DMS53 (cell line): ENCODE measurements at regions not wholly inside any gene's neighbourhood (a gene's known extent, or its start where the extent isn't known, plus 50 kb on each side); places are given as distances from the start of the nearest gene placed in this dataset.

Experiments used
- DNase-seq: peaks from one replicate; lab custom pipeline; 2025; lab: John Stamatoyannopoulos, UW

DNA sequence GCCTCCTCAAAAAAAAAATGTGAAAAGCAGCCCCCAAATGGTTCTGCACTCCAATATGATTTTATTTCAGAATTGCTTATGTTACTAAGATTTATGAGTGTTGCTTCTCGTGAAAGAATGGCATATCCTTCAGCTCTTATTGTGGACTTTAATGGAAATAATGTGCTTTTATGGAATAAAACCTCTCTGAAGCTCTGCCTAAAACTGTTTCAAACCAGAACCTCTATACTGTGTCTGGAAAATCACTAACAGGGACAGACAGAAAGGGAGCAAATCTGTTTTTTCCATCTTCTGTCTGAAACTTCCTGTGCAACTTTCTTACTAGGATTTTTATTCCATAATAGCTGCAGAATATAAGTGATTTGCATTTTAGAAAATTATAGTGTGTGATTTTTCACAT lies 493.1 kb downstream of the ANKRD50 start:
- DNase-seq, result no peak

DNA sequence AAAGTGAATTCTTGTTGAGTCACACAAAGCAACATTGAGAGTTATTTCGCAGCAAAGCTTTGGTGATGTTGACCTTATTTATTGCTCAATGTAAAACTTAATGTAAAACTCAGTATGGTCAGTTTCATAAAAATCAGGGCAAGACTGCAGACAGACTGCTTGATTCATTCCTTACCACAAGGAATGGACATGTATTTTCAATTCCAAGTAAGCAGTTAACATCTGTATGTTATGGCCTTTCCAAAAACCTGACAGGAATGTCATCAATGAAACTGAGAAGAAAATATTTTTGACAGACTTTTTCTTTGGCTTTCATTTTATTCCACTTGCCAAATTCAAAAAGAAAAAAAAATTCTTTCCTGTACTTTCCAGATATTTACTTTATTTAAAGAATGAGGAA lies 488.3 kb downstream of the ANKRD50 start:
- DNase-seq, result no peak

DNA sequence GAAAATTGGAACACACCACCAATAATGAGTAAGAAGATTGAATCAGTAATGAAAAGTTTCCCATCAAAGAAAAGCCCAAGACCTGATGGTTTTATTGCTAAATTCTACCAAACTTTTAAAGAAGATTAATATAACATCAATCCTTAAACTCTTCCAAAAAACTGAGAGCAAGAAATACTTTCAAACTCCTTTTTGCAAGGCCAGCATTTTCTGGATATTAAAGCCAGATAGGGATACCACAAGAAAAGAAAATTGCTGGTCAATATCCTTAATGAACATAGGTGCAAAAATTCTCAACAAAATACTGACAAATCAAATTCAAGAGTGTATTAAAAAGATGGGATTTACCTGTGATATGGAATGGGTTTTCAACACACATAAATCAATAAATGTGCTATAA lies 484.6 kb downstream of the ANKRD50 start:
- DNase-seq, result no peak

DNA sequence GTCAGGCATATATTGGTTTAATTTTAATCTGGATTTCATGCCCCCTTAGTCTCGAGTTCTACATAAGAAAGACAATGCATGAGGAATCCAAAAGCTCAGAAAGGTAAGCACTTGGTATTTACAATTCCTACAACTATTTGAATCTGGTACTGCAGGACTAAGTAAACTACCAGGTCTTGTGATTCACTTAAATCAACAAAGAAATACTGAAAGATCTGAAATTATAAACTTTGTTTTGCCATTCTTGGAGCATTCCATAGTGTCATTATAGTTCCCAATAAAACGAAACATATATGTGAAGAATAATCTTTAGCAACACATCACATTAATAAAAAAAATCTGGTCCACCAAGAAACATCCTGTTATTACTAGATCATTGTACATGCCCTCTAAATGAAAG lies 482.3 kb downstream of the ANKRD50 start:
- no peak for DNase-seq

DNA sequence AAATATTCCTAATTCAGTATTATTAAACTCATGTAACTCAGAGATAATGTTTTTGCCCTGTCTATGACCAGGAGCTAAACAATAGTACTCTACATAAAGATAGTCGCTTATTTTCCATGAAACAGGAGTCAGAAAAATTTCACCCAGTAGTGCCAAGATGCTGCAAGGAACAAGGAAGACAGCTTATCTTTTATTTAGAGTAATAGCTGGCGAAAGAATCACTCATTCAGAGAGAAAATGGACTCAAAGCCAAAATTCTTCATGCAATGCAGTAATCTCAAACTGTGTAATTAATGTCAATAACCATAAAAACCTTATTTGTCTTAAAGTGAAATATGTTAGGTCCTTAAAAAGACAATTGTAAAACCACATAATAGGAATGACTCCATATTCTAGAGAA lies 477.8 kb downstream of the ANKRD50 start:
- DNase-seq, result no peak

GRCh38 chr4:124243671-124244366 lies 468.7 kb downstream of the ANKRD50 start:
- DNase-seq, result no peak

DNA sequence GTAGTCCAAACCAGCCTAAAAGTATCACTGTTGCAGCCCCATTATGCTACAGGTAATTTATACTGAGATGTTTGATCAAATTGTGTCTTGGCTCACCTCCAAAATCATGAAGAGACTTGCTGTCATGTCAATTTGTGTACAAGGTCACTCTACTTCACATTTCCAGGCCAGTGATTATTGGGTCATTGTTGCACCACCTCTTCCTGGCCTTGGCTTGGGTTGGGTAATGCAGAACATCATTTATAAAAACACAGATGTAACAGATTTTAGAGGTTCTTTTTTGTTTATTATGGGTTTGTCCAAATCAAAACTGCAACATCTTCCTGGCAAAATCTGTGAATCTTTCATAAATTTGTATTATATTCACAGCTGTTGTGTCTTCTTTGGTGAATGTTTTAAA lies 459.5 kb downstream of the ANKRD50 start:
- peak; percentile 32 for DNase-seq

- peak; percentile 82 for DNase-seq
Observed at GRCh38 chr4:124262211-124263179, 450.0 kb downstream of the ANKRD50 start.

DNA sequence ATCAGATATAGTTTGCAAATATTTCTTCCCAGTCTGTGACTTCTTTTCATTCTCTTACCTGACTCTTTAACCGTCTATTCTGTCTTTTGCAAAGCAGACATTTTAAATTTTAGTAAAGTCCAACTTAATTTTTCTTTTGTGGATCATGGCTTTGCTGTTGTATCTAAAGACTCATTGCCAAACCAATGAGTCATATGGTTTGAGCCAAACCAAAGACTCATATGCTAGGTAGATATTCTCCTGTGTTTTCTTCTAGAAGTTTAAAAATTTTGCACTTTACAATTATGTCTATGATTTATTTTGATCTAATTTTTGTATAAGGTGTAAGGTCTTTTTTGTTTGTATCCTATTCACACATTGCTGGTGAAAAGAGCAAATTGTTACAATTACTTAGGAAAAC lies 446.8 kb downstream of the ANKRD50 start:
- DNase-seq, result no peak

DNA sequence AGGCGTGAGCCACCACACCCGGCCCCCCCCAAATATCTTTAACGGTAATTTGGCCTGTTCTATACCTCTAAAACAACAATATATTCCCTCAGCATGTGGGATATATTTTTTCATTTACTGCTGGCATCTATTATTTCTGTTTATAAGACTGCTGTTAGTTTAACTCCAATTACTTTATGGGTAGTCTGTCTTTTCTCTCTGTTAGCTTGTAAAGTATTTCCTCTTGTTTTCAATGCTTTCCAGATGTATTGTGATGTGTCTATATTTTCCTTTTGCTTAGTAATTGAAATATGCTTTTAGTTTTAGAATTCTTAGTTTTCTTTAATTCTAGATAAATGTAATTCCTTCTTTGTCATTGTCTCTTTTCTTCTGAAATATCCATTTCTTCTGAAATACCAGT lies 445.8 kb downstream of the ANKRD50 start:
- DNase-seq, result no peak

GRCh38 chr4:124276461-124276860 lies 436.1 kb downstream of the ANKRD50 start:
- DNase-seq, result no peak

DNA sequence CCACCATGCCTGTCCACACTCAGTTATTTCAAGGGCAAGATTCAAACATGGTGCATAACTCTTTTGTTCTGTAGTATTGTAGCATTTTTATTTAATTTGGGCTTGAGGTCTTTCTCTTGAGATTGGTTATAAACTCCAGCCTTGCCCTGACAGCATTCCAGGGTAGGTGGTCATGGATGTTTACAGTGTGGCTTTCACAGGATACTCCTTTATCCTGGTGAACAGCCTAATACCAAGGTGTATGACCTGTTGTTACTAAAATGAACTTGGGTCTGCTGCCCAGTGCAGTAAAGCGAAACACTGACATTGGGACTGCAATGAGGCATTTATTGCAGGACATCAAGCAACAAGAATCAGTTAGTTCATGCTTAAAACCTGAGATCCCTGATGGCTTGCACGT lies 434.8 kb downstream of the ANKRD50 start:
- no peak for DNase-seq

DNA sequence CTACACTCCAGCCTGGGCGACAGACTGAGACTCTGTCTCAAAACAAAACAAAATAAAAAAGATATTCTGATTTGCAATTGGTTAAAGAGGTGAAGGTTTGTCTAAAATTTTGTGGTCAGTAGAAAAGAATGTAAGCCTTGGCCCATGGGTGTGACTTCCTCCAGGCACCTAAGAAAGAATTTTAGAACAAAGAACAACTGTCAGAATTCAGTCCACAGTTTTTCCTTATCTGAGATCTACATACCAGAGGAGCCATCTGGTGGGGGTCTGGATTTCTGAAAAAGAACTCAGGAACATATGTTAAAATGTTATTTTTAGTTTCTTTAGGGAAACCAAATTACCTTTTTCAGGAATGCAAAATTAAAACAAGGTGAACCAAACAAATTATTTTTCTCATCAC lies 434.1 kb downstream of the ANKRD50 start:
- no peak for DNase-seq

GRCh38 chr4:124279741-124280140 lies 432.8 kb downstream of the ANKRD50 start:
- peak; percentile 62 for DNase-seq

- no peak for DNase-seq
Observed at GRCh38 chr4:124282301-124282898, 430.1 kb downstream of the ANKRD50 start.

DNA sequence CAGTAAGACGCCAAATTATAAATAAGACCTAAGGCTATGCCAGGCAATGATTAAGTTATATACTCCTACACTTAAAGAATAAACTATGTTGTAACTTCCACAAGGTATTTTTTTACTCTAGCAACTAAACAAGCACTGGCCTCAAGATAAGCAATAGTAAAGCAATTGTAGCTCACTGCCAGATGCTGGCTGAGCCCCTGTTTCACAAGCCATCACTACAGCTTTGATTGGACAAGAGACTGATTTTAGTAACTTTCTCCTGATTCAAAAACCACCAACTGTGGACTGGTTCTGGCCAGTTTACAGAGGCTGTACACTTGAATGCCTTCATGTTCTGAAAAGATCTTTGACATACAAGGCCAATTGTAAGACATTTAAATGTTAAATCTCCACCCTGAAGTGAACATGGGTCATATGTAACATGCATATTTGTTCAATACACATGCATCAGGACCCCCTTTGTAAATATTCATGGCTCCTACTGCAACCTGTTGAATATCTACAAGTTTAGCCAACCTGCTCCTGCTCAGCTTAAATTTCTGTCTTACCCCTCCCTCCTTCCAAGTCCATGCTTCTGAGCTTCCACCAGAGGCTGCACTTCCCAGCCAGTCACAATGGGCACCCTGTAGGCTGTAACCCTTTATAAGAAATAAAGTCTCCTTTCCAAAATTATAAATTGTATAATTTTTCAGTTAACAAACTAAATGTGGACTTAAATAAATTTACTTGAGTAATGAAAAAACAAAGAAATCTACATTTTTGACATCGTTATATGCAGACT lies 423.6 kb downstream of the ANKRD50 start:
- DNase-seq, result no peak

DNA sequence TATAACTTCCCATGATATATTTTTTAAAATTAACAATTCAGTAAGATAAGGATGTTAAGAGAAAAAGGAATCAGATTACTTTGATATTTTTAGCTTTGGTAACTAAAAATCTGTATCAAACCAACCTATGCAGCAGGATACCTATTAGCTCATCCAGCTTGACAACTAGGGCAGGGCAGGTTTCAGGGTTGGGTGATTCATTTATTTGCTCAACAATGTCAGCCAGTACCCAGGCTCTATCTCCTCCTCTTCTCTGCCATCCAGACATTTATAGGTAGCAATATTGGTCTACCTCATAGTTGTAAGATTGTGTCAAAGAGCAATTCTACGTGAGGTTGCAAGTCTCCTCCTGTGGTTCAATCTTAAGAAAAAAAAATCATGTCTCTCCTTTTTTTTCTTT lies 421.9 kb downstream of the ANKRD50 start:
- peak; percentile 53 for DNase-seq

DNA sequence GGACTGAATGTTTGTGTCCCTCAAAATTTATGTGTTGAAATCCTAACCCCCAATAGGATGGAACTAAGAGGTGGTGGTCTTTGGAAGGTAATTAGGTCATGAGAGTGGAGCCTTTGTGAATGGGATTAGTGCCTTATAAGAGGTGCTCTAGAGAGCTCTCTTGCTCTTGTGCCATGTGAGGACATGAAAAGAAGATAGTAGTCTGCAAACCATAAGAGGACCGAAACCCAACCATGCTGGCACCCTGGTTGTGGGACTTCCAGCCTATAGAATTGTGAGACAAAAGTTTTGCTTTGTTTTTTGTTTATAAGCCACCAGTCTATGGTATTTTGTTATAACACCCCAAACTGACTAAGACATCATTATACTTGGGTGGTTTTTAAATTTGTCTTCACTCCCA lies 417.1 kb downstream of the ANKRD50 start:
- no peak for DNase-seq

GRCh38 chr4:124304941-124305340 lies 407.6 kb downstream of the ANKRD50 start:
- DNase-seq, result no peak

DNA sequence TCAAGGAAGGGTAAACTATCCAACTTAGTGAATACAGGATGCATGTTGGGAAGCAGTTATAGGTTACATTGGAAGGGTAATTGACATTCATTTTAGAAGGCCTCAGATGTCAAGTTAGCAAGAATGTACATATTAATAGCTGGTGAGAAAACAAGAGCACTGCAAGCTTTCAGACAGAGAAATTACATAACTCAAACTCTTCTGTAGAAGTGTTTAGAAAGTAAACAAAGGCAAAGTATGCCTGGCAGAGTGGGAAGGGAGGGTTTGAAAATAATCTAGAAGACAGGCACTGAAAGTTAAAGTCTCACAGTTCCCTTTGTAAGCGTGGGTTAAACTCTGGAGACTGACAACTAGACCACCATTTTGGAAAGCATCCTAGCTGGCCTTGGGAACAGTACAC lies 406.2 kb downstream of the ANKRD50 start:
- no peak for DNase-seq

DNA sequence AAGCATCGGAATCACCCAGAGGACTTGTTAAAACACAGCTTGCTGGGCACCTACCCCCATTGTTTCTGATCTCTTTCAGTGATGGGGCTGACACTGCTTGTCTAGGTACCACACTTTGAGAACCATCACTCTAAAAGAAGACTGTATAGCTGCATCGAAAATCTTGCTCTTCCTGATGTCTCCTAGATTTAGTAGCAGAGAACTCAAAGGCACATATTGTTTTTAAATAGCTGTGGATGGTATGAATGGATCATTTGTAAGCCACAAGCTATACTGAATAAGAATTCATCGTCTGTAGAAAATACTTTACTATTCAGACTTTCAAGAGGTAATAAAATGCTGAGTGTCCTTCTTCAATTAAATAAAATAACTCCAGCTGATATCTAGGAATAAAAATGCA lies 405.4 kb downstream of the ANKRD50 start:
- no peak for DNase-seq

DNA sequence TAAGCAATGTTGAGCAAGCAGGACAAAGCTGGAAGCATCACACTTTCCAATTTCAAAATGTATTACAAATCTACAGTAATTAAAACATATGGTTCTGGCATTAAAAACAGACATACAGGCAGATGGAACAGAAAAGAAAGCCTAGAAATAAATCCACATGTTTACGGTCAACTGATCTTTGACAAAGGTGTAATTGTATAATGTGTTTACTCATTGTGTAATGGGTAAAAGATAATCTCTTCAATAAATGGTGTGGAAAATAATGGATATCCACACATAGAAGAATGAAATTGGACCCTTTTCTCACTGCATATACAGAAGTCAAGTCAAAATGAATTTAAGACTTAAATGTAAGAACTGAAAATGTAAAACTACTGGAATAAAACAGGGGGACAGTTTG lies 394.2 kb downstream of the ANKRD50 start:
- DNase-seq, result peak; percentile 38
